Frontal cortex (tissue), 3 donors: ENCODE measurements at regions not wholly inside any gene's neighbourhood (a gene's known extent, or its start where the extent isn't known, plus 50 kb on each side); places are given as distances from the start of the nearest gene placed in this dataset.
"Not testable (repeated sequence)": the region's sequence is repeated elsewhere in the genome, so short reads cannot be mapped to it uniquely, and the experiment has no call there.

Experiments
- DNase-seq, 2 donors: peaks; one replicate each; pipeline ENCODE4 v3.0.0; 2012; ENCODE audit warnings: low spot score in 2 of 2
- FAIRE-seq: peaks from 2 replicates; lab custom pipeline; 2012; peaks lifted over from hg19 to GRCh38; lab: Jason Lieb, UNC
- donor health status: control.
- donor health status: control.
- donor health status: control.

DNA sequence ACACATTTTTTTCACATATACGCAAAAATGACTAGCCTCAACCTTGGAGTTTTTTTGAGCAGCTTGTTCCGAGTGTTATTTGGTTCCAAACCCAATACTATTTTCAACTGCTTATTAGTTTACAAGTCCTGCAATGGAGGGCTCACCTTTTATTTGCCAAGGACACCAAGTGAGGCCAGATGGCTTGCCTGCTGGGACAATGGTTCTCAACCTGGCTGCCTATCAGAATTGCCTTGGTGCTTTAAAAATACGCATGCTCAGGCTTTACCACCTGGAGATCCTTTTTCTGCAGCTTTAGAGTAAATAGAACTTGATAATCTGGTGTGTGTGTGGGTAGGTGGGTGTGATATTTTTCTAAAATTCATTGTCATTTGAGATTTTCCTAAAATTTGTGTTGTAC lies 276.8 kb downstream of the MTERF1 start:
- FAIRE-seq (no peak), DNase-seq (no peak)

GRCh38 chr7:91608606-91609005 lies 271.9 kb downstream of the MTERF1 start:
- no peak for FAIRE-seq

DNA sequence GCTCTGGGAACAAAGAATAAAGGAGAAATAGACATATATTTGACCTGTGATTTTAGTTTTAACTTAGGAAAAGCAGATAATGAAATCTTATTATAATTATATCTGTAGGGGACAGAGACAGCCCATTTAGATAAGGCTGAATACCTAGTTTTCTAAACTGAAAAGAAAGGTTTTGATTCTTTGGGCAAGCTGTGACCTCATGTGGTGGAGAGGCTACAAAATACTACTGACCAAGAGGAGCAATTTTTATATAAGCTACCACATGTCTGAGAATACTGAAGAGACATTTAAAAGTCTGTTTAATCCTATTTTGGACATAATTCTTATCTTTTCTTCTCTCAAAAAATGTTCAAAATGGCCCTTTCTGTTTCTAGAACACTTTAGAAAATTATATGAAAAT lies 271.0 kb downstream of the MTERF1 start:
- FAIRE-seq (no peak), DNase-seq (no peak)

More at GRCh38 chr7:91608606-91609005, 271.9 kb downstream of the MTERF1 start:
- DNase-seq, result no peak

DNA sequence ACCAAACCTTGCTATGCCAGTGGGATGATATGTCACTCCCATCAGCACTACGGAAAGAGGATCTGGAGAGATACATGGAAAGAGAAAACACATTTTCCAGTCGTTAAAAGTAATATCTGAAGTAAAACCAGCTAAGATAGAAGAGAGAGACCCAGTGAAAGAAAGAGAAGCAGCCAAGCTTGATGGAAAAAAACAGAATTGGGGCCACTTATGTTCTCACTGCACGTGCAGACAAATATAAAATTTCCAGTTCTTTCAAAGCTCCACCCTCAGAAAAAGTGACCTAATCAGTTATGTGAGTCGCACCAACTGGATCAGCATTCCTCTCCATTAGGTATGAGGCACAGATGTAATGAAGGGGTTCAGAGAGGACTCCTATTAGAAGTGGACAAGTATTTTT lies 266.1 kb downstream of the MTERF1 start:
- no peak for FAIRE-seq
- DNase-seq, result no peak

GRCh38 chr7:91618776-91619765 lies 261.4 kb downstream of the MTERF1 start:
- DNase-seq (no peak), FAIRE-seq (no peak)

DNA sequence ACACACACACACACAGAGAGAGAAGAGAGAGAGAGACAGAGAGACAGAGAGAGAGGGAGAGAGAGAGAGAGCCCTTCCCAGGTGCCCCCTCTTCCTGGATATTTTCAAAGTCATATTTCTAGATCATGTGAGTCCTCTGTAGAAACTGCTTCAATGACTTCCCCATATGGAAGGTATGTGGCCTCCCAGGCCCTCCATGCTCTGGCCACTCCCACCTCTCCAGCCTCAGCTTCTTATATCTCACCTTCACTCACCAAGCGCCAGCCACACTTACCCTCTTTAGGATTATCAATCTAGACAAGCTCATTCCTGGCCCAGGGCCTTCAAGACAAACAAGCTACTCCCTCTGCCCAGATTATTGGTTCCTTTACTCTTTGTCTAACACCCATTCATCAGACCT lies 259.7 kb downstream of the MTERF1 start:
- DNase-seq (no peak), FAIRE-seq (no peak)

- FAIRE-seq, DNase-seq: not testable (repeated sequence)
Measured at GRCh38 chr7:91627324-91627723, 253.2 kb downstream of the MTERF1 start.

GRCh38 chr7:91628742-91629141 lies 251.8 kb downstream of the MTERF1 start:
- FAIRE-seq, result no peak
- no peak for DNase-seq

GRCh38 chr7:91630581-91631380 lies 249.7 kb downstream of the MTERF1 start:
- FAIRE-seq, result no peak
- DNase-seq, result no peak

DNA sequence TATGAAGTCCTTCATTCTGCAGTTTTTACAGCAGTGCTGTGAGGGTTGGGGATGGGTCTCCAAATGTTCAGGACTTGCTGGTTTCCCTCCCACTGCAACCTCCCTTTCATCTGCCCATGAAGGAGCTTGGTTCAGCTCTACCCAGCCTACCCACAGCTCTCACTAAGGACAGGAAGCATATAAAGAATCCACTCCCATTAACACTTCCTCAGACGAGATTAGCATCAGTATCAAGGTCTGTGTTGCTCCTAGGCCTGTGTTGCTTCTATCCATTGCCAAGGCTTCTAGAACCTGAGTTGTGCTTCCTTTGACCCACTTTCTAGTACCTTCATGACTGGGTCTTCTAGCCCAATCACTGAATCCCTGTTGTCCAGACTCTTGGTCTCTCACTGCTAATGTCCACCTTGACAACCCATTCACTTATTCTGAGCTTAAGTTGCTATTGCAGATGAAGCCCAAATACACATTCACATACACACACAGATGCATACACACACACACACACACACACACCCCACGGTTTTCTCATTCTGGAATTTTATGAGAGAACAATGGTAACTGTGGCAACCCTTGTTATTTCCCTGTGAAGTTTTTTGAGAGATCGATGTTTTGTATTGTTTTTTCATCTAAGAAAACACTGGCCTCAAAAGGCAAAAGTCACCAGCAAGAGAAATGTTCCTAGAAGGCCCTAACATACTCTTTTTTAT lies 248.1 kb downstream of the MTERF1 start:
- no peak for FAIRE-seq
- no peak for DNase-seq

DNA sequence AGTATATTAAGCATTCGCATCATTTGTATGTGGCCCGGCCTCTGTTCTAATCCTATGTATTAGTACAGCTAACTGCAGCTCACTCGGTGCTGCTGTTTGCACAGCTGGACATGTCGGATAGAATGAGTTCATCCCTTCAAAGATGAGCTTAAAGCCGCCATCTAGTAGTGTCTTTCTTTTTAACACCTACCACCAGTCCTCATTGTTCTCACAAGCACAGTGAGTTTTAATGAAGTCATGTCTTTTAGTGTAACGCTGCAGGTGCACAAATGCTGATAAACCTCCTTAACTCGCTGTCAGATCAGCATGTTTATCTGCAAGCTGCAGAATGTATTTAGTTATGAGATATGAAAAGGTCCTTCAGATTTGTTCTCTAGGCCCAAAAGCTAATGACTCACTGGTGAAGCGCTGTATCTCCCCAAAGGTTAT lies 247.5 kb downstream of the MTERF1 start:
- DNase-seq (no peak), FAIRE-seq (no peak)

- FAIRE-seq (no peak), DNase-seq (no peak)
Measured at GRCh38 chr7:91634485-91635177, 245.9 kb downstream of the MTERF1 start.

- FAIRE-seq (no peak), DNase-seq (no peak)
Measured at GRCh38 chr7:91636129-91636724, 244.3 kb downstream of the MTERF1 start.

DNA sequence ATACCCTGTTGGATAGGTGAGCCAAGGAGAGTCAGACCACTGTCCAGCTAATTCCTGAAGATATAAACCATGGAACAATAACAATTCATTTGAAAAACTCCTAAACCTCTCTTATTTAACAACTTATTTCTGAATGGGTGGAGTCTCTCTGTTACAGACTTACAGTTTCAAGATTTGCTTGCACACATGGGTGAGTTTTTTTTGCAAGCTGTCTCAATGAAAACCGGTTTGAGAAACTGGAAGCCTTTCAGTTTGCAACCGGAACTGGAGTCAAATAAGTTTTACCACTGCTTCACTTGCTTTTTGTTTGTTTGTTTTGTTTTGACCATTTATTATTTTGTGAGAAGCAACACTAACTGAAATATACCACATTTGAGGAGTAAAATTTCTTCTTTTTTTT lies 243.8 kb downstream of the MTERF1 start:
- FAIRE-seq (no peak), DNase-seq (no peak)

GRCh38 chr7:91644256-91644655 lies 236.2 kb downstream of the MTERF1 start:
- DNase-seq (no peak), FAIRE-seq (no peak)

- FAIRE-seq (no peak), DNase-seq (no peak)
Measured at GRCh38 chr7:91645542-91645941, 235.0 kb downstream of the MTERF1 start.

- no peak for FAIRE-seq
Measured at GRCh38 chr7:91651986-91652385, 228.5 kb downstream of the MTERF1 start.

GRCh38 chr7:91653286-91653685 lies 227.2 kb downstream of the MTERF1 start:
- FAIRE-seq (no peak), DNase-seq (no peak)

More at GRCh38 chr7:91651986-91652385, 228.5 kb downstream of the MTERF1 start:
- DNase-seq, result no peak

DNA sequence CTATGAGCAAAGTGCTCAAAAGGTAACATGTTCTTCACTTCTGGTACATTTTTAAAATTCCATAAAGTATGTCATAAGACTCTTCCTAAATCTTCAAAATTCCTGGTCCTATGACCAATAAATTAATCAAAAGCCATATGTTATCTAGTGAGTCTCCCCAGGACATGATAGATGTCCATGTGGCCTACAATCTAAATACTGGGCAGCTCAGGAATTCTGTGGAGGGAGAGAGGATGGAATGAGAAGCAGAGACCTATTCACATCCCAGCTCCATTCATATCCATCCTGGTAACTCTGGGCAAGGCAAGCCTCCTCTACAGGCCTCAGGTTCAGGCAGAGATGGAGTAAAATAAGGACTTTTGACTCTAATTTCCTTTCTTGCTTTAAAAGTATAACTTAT lies 224.8 kb downstream of the MTERF1 start:
- FAIRE-seq (no peak), DNase-seq (no peak)
